ENCODE measurements at regions not wholly inside any gene's neighbourhood (a gene's known extent, or its start where the extent isn't known, plus 50 kb on each side); places are given as distances from the start of the nearest gene placed in this dataset.

GRCh38 chr6:14811775-14812428 is 434.0 kb upstream of the JARID2 start:
- WGBS (ENCODE audit: insufficient coverage, insufficient read length), result no CpG with 5 or more reads among the region's 7 CpGs
- Histone ChIP-seq H3K27ac (ENCODE audit: low read length) (no peak overlapping the region), H3K9me3 (ENCODE audit: control insufficient read depth, insufficient read depth, low read length) (no peaks in the 10 kb centered on the region), H3K4me1 (ENCODE audit: control insufficient read depth, insufficient read depth, low read length) (no peaks in the 10 kb centered on the region), H3K4me3 (ENCODE audit: low read length) (no peak overlapping the region), H3K36me3 (ENCODE audit: control insufficient read depth, insufficient read depth, low read length) (no peaks in the 10 kb centered on the region), H3K27me3 (ENCODE audit: control insufficient read depth, insufficient read depth, low read length) (no peaks in the 10 kb centered on the region)
- DNase-seq (ENCODE audit: low read depth, low spot score), result no peak

DNA sequence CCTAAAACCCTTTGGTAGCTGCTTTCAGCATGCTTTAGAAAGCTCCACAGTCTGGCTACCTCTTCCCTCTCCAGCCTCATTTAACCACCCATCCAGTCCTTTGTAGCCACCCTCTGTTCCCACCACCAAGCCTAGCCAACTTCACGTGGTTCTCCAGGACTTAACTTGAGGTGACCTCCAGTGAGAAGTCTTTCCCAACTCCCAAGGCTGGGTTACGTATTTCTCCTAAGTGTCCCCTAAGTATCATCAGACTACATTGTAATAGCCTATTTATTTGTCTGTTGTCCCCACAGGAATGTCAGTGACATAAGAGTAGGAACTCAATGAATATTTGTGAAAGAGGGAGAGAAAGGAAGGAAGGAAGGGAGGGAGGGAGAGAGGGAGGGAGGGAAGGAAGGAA is 431.9 kb upstream of the JARID2 start:
- WGBS (ENCODE audit: insufficient coverage, insufficient read length), result no CpG with 5 or more reads among the region's 2 CpGs
- no peaks in the 10 kb centered on the region for H3K36me3 ChIP-seq (ENCODE audit: control insufficient read depth, insufficient read depth, low read length)
- no peak overlapping the region for H3K4me3 ChIP-seq (ENCODE audit: low read length)
- H3K9me3 ChIP-seq (ENCODE audit: control insufficient read depth, insufficient read depth, low read length), result no peaks in the 10 kb centered on the region
- H3K27ac ChIP-seq (ENCODE audit: low read length), result no peak overlapping the region
- no peaks in the 10 kb centered on the region for H3K27me3 ChIP-seq (ENCODE audit: control insufficient read depth, insufficient read depth, low read length)
- no peak for DNase-seq (ENCODE audit: low read depth, low spot score)
- no peaks in the 10 kb centered on the region for H3K4me1 ChIP-seq (ENCODE audit: control insufficient read depth, insufficient read depth, low read length)

GRCh38 chr6:14816116-14816859 is 429.6 kb upstream of the JARID2 start:
- no peak overlapping the region for H3K4me3 ChIP-seq (ENCODE audit: low read length)
- H3K4me1 ChIP-seq (ENCODE audit: control insufficient read depth, insufficient read depth, low read length), result no peaks in the 10 kb centered on the region
- no peaks in the 10 kb centered on the region for H3K27me3 ChIP-seq (ENCODE audit: control insufficient read depth, insufficient read depth, low read length)
- no CpG with 5 or more reads among the region's 12 CpGs for WGBS (ENCODE audit: insufficient coverage, insufficient read length)
- no peak for DNase-seq (ENCODE audit: low read depth, low spot score)
- no peaks in the 10 kb centered on the region for H3K9me3 ChIP-seq (ENCODE audit: control insufficient read depth, insufficient read depth, low read length)
- H3K27ac ChIP-seq (ENCODE audit: low read length), result no peak overlapping the region
- no peaks in the 10 kb centered on the region for H3K36me3 ChIP-seq (ENCODE audit: control insufficient read depth, insufficient read depth, low read length)

GRCh38 chr6:14817074-14817473 is 428.8 kb upstream of the JARID2 start:
- no peaks in the 10 kb centered on the region for H3K4me1 ChIP-seq (ENCODE audit: control insufficient read depth, insufficient read depth, low read length)
- DNase-seq (ENCODE audit: low read depth, low spot score), result no peak
- no peak overlapping the region for H3K4me3 ChIP-seq (ENCODE audit: low read length)
- H3K9me3 ChIP-seq (ENCODE audit: control insufficient read depth, insufficient read depth, low read length), result no peaks in the 10 kb centered on the region
- no peaks in the 10 kb centered on the region for H3K36me3 ChIP-seq (ENCODE audit: control insufficient read depth, insufficient read depth, low read length)
- WGBS (ENCODE audit: insufficient coverage, insufficient read length), result no CpG with 5 or more reads among the region's 5 CpGs
- no peak overlapping the region for H3K27ac ChIP-seq (ENCODE audit: low read length)
- no peaks in the 10 kb centered on the region for H3K27me3 ChIP-seq (ENCODE audit: control insufficient read depth, insufficient read depth, low read length)

GRCh38 chr6:14818422-14818884 is 427.4 kb upstream of the JARID2 start:
- WGBS (ENCODE audit: insufficient coverage, insufficient read length), result no CpG with 5 or more reads among the region's 10 CpGs
- Histone ChIP-seq H3K27ac (ENCODE audit: low read length) (no peak overlapping the region), H3K36me3 (ENCODE audit: control insufficient read depth, insufficient read depth, low read length) (no peaks in the 10 kb centered on the region)

DNA sequence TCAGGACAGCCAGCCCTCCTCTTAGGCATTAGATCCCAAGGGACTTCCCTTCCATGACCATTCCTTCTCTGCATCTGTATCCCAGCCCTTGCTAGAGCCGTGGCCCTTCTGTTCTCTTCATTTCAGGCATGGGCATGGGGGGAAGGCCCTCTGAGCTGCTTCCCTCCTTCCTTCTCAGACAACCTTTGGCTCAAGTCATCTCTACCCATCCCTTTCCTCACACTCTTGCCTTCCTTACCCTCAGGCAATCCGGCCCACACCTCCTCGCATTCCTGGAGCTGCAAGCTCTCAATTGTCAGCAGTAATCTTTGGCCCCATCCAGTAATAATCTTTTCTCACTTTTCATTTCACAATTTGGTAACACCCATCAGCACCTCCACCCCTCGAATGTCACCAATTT is 426.9 kb upstream of the JARID2 start:
- no peaks in the 10 kb centered on the region for H3K9me3 ChIP-seq (ENCODE audit: control insufficient read depth, insufficient read depth, low read length)
- no peaks in the 10 kb centered on the region for H3K27me3 ChIP-seq (ENCODE audit: control insufficient read depth, insufficient read depth, low read length)
- H3K27ac ChIP-seq (ENCODE audit: low read length), result no peak overlapping the region
- no peaks in the 10 kb centered on the region; the same call in 1 of the 2 replicates for H3K4me1 ChIP-seq (ENCODE audit: control insufficient read depth, insufficient read depth, low read length)
- DNase-seq (ENCODE audit: low read depth, low spot score), result no peak
- H3K36me3 ChIP-seq (ENCODE audit: control insufficient read depth, insufficient read depth, low read length), result no peaks in the 10 kb centered on the region
- no CpG with 5 or more reads among the region's 4 CpGs for WGBS (ENCODE audit: insufficient coverage, insufficient read length)
- no peak overlapping the region for H3K4me3 ChIP-seq (ENCODE audit: low read length)

More at GRCh38 chr6:14818422-14818884, 427.4 kb upstream of the JARID2 start:
- no peaks in the 10 kb centered on the region for H3K27me3 ChIP-seq (ENCODE audit: control insufficient read depth, insufficient read depth, low read length)
- no peak for DNase-seq (ENCODE audit: low read depth, low spot score)
- no peaks in the 10 kb centered on the region for H3K4me1 ChIP-seq (ENCODE audit: control insufficient read depth, insufficient read depth, low read length)
- H3K4me3 ChIP-seq (ENCODE audit: low read length), result no peak overlapping the region
- no peaks in the 10 kb centered on the region for H3K9me3 ChIP-seq (ENCODE audit: control insufficient read depth, insufficient read depth, low read length)

DNA sequence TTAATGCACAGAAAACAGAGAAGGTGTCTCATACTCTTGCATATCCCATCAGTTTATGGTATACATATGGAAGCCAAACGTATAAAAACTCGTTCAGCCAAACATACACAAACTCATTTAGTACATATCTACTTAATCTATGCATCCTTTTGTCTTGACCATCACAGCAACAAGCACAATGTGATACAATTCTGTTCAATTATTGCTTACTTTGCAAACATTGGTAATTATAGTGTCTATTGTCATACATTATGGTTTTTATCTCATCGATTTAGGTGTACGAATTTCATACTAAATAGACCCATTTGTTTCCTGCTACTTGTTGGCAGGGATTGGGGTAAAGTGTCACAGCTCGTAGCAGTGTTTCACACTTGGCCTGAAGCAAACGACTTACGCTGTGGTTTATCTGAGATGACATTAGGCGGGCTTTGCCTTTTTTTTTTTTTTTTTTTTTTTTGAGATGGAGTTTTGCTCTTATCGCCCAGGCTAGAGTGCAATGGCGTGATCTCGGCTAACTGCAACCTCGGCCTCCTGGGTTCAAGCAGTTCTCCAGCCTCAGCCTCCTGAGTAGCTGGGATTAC is 425.9 kb upstream of the JARID2 start:
- Histone ChIP-seq H3K9me3 (ENCODE audit: control insufficient read depth, insufficient read depth, low read length) (no peaks in the 10 kb centered on the region), H3K36me3 (ENCODE audit: control insufficient read depth, insufficient read depth, low read length) (no peaks in the 10 kb centered on the region), H3K27ac (ENCODE audit: low read length) (no peak overlapping the region), H3K27me3 (ENCODE audit: control insufficient read depth, insufficient read depth, low read length) (no peaks in the 10 kb centered on the region), H3K4me1 (ENCODE audit: control insufficient read depth, insufficient read depth, low read length) (no peaks in the 10 kb centered on the region; the same call in 1 of the 2 replicates), H3K4me3 (ENCODE audit: low read length) (no peak overlapping the region)
- DNase-seq (ENCODE audit: low read depth, low spot score), result no peak
- WGBS (ENCODE audit: insufficient coverage, insufficient read length), result no CpG with 5 or more reads among the region's 12 CpGs

DNA sequence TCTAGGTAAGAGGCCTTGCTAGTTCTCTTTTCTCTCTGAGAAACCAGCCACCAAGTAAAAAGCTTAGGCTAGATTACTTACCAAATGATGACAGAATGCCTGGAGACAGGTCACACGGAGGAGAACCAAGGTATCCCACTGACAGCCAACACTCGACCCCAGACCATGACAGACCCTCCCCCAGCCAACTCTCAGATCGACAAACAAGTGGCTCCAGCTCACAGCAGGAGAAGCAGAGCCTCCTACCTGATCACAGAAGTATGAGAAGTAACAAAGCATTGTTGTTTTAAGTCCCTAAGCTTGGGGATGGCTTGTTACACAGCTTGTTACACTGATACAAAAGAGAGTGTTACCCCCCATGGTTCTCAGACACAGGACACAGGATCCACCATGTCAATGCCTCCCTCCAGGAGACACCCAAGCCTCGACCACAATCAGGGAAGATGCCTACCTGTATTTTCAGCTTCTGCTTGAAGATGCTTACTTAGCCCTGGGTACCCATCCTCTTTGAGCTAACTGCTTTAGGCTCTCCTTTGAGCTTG is 423.8 kb upstream of the JARID2 start:
- no peaks in the 10 kb centered on the region; the same call in 1 of the 2 replicates for H3K4me1 ChIP-seq (ENCODE audit: control insufficient read depth, insufficient read depth, low read length)
- no peaks in the 10 kb centered on the region for H3K36me3 ChIP-seq (ENCODE audit: control insufficient read depth, insufficient read depth, low read length)
- no peaks in the 10 kb centered on the region for H3K9me3 ChIP-seq (ENCODE audit: control insufficient read depth, insufficient read depth, low read length)
- DNase-seq (ENCODE audit: low read depth, low spot score), result no peak
- no peak overlapping the region for H3K4me3 ChIP-seq (ENCODE audit: low read length)
- H3K27me3 ChIP-seq (ENCODE audit: control insufficient read depth, insufficient read depth, low read length), result no peaks in the 10 kb centered on the region
- no CpG with 5 or more reads among the region's 4 CpGs for WGBS (ENCODE audit: insufficient coverage, insufficient read length)
- no peak overlapping the region for H3K27ac ChIP-seq (ENCODE audit: low read length)

GRCh38 chr6:14822679-14823078 is 423.2 kb upstream of the JARID2 start:
- Histone ChIP-seq H3K4me1 (ENCODE audit: control insufficient read depth, insufficient read depth, low read length) (no peaks in the 10 kb centered on the region; the same call in 1 of the 2 replicates), H3K9me3 (ENCODE audit: control insufficient read depth, insufficient read depth, low read length) (no peaks in the 10 kb centered on the region), H3K36me3 (ENCODE audit: control insufficient read depth, insufficient read depth, low read length) (no peaks in the 10 kb centered on the region), H3K27ac (ENCODE audit: low read length) (no peak overlapping the region), H3K27me3 (ENCODE audit: control insufficient read depth, insufficient read depth, low read length) (no peaks in the 10 kb centered on the region), H3K4me3 (ENCODE audit: low read length) (no peak overlapping the region)
- DNase-seq (ENCODE audit: low read depth, low spot score), result no peak
- WGBS (ENCODE audit: insufficient coverage, insufficient read length), result no CpG with 5 or more reads among the region's 7 CpGs

GRCh38 chr6:14824060-14824459 is 421.8 kb upstream of the JARID2 start:
- H3K27ac ChIP-seq (ENCODE audit: low read length), result no peak overlapping the region
- DNase-seq (ENCODE audit: low read depth, low spot score), result no peak

More at GRCh38 chr6:14824060-14824459, 421.8 kb upstream of the JARID2 start:
- no CpG with 5 or more reads among the region's 5 CpGs for WGBS (ENCODE audit: insufficient coverage, insufficient read length)
- Histone ChIP-seq H3K4me3 (ENCODE audit: low read length) (no peak overlapping the region), H3K27me3 (ENCODE audit: control insufficient read depth, insufficient read depth, low read length) (peaks cover 1% of the 10 kb centered on the region; the same call in 1 of the 2 replicates), H3K4me1 (ENCODE audit: control insufficient read depth, insufficient read depth, low read length) (peaks cover 1% of the 10 kb centered on the region; the same call in 1 of the 2 replicates), H3K36me3 (ENCODE audit: control insufficient read depth, insufficient read depth, low read length) (no peaks in the 10 kb centered on the region), H3K9me3 (ENCODE audit: control insufficient read depth, insufficient read depth, low read length) (no peaks in the 10 kb centered on the region)
